GM06990 (cell line): ENCODE measurements at regions not wholly inside any gene's neighbourhood (a gene's known extent, or its start where the extent isn't known, plus 50 kb on each side); places are given as distances from the start of the nearest gene placed in this dataset.

ENCODE experiments used
- DNase-seq: peaks from one replicate; pipeline ENCODE4 v3.0.0-alpha.2; 2011; ENCODE audit not compliant: insufficient read length; ENCODE audit errors: extremely low read depth
- H3K27me3 ChIP-seq: replicated peaks from 2 replicates; pipeline ENCODE4 v1.6.0; 2011; ENCODE audit warnings: low read length; ENCODE audit not compliant: control insufficient read depth, insufficient read depth
- H3K36me3 ChIP-seq: 2 replicates; pipeline ENCODE4 v1.5.1; 2011; ENCODE audit warnings: low read length; ENCODE audit not compliant: control insufficient read depth, insufficient read depth
- H3K4me3 ChIP-seq: replicated peaks from 2 replicates; pipeline ENCODE4 v1.5.1; 2011; ENCODE audit warnings: low read depth, mild to moderate bottlenecking, control low read depth, low read length
- CTCF ChIP-seq: IDR thresholded peaks from 2 replicates; pipeline ENCODE4 v1.5.1; 2011; ENCODE audit warnings: low read length, control low read depth, mild to moderate bottlenecking, inconsistent platforms; ENCODE audit not compliant: insufficient read depth, poor library complexity, severe bottlenecking

DNA sequence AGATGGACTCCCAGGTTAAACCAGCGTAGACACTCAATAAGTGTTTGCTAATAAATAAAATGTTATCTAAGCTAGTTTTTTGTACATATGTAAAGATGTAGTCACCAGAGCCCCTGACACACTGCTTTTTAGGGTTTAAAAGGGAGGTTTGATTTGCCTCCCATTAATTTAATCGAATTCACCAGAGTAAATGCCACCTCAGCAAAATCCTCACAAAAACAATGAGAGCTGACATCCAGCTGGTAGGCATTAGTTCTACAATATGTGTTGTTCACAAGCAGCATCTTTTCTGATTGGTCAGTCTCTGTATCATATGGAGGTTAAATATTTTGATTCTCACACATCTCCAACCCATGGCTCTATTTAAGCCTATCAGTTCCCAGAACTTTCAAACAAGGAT is 382.6 kb downstream of the CENPC start:
- Histone ChIP-seq H3K27me3 (no peaks in the 10 kb centered on the region), H3K36me3 (no peaks in the 10 kb centered on the region), H3K4me3 (no peak overlapping the region)
- no peak for TF ChIP-seq CTCF
- DNase-seq, result no peak

GRCh38 chr4:67161311-67161710 is 384.0 kb downstream of the CENPC start:
- no peak for TF ChIP-seq CTCF
- H3K4me3 ChIP-seq, result no peak overlapping the region
- no peak for DNase-seq
- no peaks in the 10 kb centered on the region for H3K36me3 ChIP-seq
- no peaks in the 10 kb centered on the region for H3K27me3 ChIP-seq

DNA sequence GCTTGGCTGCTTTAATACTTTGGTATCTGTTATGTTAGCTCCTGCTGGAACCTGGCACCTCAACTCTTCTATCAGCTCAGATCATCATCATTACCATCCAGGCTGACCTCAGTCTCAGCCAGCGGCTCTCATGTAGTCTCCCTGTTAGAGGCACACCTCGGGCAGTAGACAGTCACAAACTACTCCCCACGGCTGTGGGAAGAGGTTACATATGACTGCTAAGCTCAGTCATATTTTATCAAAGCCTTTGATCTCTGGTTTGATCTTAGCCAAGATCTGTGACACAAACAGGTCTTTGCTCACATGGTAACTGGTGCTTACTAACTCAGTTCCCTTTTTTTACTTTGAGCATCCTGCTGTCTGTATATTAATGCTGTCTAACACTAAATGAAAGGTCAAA is 384.9 kb downstream of the CENPC start:
- DNase-seq, result no peak
- Histone ChIP-seq H3K27me3 (no peaks in the 10 kb centered on the region), H3K36me3 (no peaks in the 10 kb centered on the region), H3K4me3 (no peak overlapping the region)
- no peak for TF ChIP-seq CTCF

GRCh38 chr4:67158666-67159065 is 386.6 kb downstream of the CENPC start:
- Histone ChIP-seq H3K36me3 (no peaks in the 10 kb centered on the region), H3K27me3 (no peaks in the 10 kb centered on the region), H3K4me3 (no peak overlapping the region)
- no peak for DNase-seq
- no peak for TF ChIP-seq CTCF

DNA sequence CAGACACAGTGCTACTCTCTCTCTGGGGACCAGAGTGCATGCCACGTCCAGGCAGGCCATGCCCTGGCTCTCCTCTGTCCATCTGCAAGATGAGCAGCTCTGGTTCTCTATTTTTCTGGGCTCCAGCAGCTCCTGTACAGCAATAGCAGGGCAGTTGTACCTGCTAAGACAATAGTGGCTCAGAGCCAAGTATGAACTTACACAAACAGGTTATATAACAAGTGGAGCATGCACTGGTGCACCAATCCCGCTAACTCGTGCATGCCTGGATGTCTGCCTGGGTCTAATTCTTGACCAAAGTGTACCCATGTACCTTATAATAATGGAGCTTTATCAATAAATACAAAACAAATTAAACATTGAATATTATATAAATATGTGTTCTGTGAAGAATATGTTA is 392.3 kb downstream of the CENPC start:
- Histone ChIP-seq H3K36me3 (no peaks in the 10 kb centered on the region), H3K4me3 (no peak overlapping the region), H3K27me3 (no peaks in the 10 kb centered on the region)
- DNase-seq, result no peak
- TF ChIP-seq CTCF, result no peak
